ENCODE measurements at regions not wholly inside any gene's neighbourhood (a gene's known extent, or its start where the extent isn't known, plus 50 kb on each side); places are given as distances from the start of the nearest gene placed in this dataset.

DNA sequence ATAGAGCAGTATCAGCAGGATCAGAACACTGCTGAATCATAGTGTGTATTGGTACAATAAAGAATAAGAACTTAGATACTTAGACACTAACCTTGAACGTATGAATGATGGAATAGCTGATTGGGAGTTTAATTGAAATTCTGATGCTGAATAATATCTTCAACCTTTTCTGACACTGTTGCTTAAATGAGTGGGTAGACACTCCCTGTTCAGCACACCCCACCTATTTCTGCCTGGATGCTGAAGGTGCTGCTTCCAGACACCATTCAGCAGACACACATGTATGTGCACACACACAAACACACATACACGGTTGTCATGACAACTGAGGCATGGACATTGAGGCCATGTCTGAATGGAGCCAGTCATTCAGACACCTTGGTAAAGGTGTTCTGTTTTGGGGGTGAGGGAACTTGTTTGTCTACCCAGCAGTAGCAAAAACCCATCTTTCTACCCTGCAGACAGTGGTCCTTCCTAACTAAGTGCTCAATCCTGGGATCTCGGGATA lies 54.3 kb downstream of the TMEM215 start:
- DNase-seq (ENCODE audit: low read depth, low spot score) = no peak
- no peak overlapping the region for H3K4me3 ChIP-seq (ENCODE audit: low read length)

DNA sequence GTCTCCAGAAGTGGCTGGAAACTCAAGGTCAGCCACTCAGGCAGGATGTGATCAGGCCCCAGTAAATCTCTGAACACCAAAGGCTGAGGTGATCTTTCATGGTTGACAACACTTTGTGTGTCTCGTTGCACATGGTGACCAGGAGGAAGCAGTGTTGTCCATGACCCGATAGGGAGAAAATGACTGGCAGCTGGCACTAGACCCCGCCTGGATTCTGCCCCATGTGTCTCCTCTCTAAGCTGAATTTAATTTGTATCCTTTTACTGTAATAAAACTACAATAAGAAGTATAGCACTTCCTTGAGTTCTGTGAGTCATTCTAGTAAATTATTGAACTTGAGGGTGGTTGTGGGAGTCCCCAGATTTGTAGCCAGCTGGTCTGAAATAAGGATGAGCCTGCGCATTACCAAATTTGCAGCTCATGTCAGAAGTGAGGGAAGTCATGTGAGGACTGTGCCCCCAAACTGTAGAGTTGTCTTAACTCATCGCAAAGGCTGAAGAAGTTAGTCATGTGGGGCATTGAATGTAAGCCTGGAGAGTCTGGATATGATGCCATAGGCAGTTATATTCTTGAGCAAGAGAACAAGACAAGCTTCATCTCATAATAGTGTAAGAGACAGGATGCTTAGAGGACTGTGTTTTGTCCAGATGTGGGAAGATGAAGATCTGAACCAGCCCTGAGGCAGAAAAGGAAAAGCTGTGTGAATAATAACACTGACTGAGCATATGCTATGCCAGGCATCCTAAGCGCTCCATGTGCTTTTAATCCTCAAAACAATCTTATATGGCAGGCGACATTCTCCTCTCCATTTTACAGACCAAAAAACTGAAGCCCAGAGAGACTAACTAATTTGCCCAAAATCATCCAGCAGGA lies 55.9 kb downstream of the TMEM215 start:
- no peak for DNase-seq (ENCODE audit: low read depth, low spot score)
- no peak overlapping the region for H3K4me3 ChIP-seq (ENCODE audit: low read length)

DNA sequence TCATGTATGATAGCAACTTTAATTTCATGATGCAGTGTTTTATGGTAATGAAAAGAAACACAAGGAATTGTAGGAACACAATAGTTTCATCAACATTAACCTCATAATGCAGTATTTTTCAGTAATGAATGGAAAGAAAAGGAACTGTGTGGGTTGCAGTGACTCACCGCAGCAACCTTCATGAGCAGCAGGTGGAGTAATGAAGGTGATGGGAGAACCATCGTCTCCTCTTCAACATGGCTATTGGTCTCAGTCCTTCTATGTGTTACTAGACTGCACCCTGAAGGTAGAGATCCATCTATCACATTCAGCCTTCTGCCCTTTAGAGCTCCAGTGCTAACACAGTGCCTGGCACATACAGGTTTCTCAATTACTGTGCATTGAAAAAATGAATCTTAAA lies 58.0 kb downstream of the TMEM215 start:
- no peak for DNase-seq (ENCODE audit: low read depth, low spot score)

DNA sequence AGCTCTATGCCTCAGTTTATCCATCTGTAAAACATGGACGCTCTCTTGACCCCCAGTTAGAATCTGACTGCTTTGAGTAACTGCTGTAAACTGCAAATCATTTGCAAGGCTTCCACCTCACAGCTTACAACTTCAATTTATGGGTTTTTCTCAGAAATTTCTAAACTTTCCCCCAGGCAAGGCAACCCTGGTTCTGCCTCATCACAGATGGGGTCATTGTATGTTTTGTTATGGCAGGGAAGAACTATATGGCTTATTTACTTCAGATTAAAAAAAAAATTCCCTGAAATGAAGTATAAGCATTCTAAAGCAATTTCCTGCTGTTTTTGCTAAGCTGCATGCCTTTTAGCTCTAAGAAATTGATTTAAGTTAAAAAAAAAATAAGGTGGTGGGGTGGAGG lies 60.0 kb downstream of the TMEM215 start:
- no peak overlapping the region for H3K4me3 ChIP-seq (ENCODE audit: low read length)
- DNase-seq (ENCODE audit: low read depth, low spot score) = no peak

More for the DNA sequence above, 58.0 kb downstream of the TMEM215 start:
- no peak overlapping the region for H3K4me3 ChIP-seq (ENCODE audit: low read length)

DNA sequence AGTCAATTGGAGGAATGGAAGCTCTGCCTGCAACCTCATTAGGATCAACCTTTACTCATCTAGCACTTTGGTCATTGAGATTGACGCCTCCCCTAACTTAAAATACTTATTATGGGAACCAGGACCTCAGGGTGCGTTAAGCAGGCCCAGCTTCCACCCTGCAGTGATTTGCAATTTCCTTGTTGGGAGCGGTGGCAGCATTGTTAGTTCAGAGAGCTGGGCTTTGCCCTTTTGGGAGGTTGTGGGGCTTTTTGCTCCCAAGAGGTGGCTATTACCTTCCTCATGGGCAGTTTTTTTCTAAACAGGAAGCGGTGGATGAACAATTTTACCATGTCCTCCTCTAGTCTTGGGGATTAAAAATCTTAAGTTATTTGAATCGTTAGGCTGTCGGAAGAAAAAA lies 60.9 kb downstream of the TMEM215 start:
- DNase-seq (ENCODE audit: low read depth, low spot score) = no peak
- H3K4me3 ChIP-seq (ENCODE audit: low read length) = no peak overlapping the region

DNA sequence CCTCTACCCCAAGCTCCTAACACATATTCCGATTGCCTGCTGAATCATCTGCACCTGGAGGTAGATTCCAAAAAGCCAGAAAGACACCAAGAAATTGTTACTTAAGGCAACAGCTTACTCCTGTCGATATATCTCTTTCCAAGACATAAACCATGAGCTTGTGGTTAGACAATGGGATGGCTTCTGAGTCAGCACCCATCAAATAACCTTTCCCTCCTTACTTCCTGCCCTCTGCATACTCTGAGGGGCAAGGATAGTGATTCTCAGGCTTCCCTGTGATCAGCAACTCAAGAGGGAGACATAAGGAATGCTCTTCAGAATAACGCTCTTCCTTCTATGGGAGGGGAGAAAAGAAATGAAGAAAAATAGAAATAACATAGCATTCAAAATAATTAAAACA lies 70.9 kb downstream of the TMEM215 start:
- no peak for DNase-seq (ENCODE audit: low read depth, low spot score)
- H3K4me3 ChIP-seq (ENCODE audit: low read length) = no peak overlapping the region

DNA sequence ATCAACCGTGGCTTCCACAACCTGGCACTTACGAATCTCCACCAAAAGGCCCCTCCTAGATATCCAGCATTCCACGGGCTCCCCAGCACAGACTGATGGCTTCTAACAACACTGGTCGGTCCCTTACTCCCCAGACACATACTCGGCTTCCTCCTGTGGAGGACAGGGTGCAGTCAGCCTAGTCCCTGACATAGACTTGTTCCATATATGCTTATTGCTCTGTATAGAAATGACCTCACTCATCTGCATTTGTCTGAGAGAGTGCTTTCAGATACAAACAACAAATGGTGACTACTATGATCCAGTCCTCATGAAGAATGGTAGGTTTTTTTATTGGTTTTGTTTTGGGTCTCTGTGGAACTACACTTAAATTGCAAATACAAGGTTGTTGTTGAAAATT lies 72.4 kb downstream of the TMEM215 start:
- no peak for DNase-seq (ENCODE audit: low read depth, low spot score)
- no peak overlapping the region for H3K4me3 ChIP-seq (ENCODE audit: low read length)

DNA sequence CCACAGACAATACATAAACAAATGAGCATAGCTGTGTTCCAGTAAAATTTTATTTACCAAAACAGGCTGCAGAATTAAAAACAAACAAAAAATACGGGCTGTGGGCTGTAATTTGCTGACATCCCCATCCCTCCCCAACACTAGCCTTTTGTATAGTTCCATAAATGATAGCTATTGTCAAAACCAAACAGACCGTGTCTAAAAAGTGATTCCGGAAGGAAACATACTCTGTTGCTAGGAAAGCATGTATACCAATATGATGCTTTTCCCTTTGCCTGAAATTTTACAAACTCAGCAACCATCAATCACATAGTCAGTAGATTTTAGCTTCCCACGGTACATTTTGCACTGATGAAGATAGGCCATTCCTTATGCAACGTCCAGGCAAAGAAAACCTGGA lies 80.0 kb downstream of the TMEM215 start:
- DNase-seq (ENCODE audit: low read depth, low spot score) = no peak
- no peak overlapping the region for H3K4me3 ChIP-seq (ENCODE audit: low read length)

DNA sequence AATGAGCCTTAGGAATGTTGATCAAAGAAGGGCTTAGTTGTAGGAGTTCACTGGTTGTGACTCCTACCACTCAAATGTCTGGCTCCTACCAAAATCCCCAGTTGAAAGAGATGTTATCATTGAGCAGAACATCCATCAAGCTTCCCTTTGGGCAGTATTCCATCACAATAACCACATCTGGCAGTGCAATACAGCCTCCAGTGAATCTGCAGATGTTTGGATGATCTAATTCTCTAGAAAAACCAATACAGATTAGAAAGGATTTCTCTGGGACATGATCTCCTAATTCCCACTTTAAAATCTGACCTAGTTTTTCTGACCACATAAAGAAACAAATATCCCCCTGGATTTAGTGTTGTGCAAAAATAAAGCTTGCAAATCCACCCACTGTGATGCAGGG lies 81.6 kb downstream of the TMEM215 start:
- H3K4me3 ChIP-seq (ENCODE audit: low read length) = no peak overlapping the region
- no peak for DNase-seq (ENCODE audit: low read depth, low spot score)

DNA sequence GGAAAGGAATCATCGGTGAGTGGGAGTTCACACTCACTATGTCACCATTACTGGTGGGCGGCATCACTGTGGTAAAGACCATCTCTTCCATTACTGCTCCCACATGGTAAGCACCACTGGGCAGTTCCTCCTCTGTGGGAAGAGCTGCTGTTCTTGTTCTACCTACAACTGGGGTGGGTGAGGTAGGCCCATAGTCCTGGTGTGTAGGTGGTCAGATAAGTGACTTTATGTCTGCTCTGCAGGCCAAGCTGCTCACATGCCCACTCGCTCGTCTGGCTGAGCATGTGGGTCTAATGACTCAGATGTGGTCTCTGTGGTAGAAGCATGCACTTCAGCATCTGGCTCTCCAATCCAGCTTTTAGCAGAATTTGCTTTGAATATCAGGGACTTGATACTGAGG lies 82.9 kb downstream of the TMEM215 start:
- DNase-seq (ENCODE audit: low read depth, low spot score) = no peak
- H3K4me3 ChIP-seq (ENCODE audit: low read length) = no peak overlapping the region

DNA sequence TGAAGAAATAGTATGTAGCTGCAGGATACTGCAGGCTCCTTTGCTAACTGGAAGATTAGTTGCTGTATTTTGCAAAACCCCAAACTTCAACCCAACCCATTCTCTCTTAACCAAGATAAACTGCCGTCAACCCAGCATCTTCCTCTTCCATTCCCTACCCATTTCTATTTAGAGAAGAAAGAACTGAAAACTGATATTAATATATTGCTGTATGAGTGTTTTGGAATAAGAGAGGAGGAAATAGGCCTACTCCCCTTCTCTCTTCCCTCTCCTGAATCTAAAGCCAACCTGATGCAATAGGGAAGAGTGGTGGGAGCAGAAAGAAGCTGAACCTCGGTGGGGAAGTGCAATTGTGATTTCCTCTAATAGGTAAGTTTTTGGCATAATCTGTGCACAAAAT lies 83.7 kb downstream of the TMEM215 start:
- no peak overlapping the region for H3K4me3 ChIP-seq (ENCODE audit: low read length)
- DNase-seq (ENCODE audit: low read depth, low spot score) = no peak

DNA sequence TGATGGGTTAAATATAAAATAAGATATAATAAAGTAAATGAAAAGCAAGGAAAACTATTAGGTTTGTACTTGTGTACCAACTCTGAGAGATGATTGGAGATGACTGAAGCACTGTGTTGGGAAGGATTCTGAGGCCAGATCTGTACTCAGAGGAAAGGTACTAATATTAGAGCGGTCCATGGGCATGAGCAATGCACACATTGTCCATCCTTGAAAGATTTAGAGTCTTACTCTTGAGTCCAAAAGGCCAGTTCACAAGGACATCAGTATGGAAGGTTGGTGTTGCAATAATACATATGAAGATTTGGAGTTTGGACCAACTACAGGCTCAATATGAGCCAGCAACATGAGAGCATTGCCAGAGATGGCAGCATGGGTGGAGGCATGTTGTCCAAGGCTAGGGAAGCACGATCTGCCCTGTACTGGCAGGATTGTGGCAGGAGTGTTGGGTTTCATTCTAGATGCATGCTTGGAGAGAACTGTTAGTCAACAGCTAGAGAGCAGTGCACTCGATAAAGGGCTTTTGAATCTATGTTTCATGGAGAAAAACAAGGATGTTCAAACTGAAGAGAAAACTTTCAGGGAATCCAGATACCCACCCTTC lies 84.4 kb downstream of the TMEM215 start:
- no peak for DNase-seq (ENCODE audit: low read depth, low spot score)

DNA sequence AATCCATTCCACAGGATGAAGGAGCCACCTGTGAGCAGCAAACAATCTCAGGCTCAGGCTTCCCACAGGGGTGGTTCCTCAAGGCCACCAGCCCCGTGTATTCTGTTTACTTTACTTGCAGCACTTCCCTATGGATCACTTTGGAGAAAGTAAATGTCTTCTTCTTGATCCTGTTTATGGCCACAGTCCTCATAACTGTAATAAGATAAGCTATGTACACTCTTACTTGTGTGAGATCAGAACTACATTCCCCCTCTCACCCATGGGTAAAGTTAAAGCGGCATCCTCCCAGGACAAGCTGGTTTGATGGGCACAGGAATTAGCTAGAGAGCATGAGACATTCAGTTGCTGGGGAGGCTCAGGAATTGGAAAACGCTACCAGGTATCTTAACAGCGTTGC lies 86.1 kb downstream of the TMEM215 start:
- no peak overlapping the region for H3K4me3 ChIP-seq (ENCODE audit: low read length)
- no peak for DNase-seq (ENCODE audit: low read depth, low spot score)

More for the DNA sequence above, 84.4 kb downstream of the TMEM215 start:
- H3K4me3 ChIP-seq (ENCODE audit: low read length) = no peak overlapping the region

DNA sequence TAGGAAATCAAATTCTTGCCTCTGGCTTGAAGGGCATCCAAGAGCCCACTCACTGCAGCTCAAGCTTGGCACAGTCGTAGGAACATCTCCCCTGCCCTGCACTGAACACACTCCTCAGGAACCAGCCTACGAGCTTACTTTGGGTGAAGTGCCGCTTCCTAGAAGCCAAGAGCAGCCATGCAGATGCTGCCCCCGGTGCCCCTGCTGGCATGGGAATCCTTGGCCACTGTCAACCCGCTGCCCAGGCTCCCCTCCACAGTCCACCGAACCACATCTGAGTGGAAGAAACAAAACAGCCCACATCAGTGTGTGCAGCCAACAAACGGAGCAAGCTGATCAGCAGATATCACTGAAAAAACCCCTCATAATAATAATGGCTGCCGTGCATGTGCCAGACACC lies 89.8 kb downstream of the TMEM215 start:
- no peak for DNase-seq (ENCODE audit: low read depth, low spot score)
- H3K4me3 ChIP-seq (ENCODE audit: low read length) = no peak overlapping the region

DNA sequence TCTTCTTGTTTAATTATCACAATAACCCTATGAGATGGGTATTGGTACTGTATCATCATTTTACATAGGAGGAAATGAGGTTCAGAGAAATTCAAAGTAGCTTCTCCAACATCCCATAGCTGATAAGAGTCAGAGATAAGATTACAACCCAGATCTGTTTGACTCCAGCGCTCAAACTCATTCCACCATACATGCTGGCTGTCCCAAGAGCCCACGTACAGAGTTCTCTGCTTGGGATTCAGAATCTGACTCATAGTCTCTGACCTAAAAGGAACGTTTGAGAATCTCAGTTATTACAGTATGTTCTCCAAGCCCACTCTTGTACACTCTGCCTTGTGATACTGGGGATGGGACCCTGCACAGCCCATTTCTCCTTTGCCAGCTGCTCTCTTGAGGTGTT lies 90.2 kb downstream of the TMEM215 start:
- no peak overlapping the region for H3K4me3 ChIP-seq (ENCODE audit: low read length)
- DNase-seq (ENCODE audit: low read depth, low spot score) = no peak

DNA sequence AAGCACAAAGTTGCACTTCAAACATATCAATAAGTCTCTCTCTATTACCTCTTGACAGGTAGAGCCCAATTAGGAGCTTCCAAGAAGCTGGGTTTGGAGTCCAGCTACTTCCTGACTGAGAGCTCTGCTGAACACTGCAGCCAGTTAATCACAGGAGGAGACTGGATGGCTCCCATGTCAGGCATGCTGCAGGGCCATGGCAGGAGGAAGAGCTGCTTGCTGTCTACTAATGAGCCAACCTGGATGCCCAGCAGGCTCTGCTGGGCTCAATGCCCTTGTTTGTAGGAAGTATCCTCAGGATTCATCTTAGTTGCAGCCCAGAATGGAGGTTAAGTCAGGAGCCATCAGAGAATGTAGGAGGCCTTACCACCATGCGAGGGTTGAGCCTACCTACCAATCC lies 91.9 kb downstream of the TMEM215 start:
- no peak overlapping the region for H3K4me3 ChIP-seq (ENCODE audit: low read length)
- DNase-seq (ENCODE audit: low read depth, low spot score) = no peak

DNA sequence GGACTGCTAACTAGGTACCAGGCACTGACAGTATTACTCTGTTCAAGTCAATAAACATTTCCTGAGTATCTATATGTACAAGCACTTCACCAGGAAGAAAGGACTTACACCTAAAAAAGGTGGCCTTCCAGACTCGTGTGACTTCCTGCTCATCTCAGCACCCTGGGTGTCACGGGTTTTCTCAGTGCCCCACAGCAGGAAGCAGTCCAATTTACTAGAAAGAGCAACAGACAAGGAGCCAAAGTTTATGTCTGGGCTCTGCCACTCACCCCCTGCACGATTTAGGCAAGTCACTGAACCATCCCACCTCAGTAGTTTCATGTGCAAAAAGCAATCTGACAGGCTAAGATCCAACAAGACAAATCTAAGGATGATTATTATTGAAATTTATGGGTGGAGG lies 92.4 kb downstream of the TMEM215 start:
- no peak overlapping the region for H3K4me3 ChIP-seq (ENCODE audit: low read length)
- DNase-seq (ENCODE audit: low read depth, low spot score) = no peak

DNA sequence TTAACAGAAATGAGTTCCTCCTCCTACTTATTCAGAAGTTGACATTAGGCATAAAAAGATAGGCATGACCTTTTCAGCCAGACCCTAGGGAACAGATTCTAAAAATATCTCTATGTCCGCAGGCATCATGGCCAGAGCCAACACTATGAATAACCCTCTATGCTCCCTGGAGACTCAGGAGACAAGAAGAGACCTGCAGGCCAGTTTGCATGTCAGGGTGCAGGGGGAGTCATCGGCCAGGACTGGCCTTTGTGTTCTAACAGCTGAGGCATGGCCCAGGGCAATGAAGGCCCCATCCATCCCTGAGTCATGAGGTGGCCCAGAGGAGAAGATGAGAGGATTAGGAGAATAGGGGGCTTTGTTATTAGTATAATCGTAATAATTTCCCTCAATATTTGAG lies 93.8 kb downstream of the TMEM215 start:
- no peak overlapping the region for H3K4me3 ChIP-seq (ENCODE audit: low read length)
- no peak for DNase-seq (ENCODE audit: low read depth, low spot score)

DNA sequence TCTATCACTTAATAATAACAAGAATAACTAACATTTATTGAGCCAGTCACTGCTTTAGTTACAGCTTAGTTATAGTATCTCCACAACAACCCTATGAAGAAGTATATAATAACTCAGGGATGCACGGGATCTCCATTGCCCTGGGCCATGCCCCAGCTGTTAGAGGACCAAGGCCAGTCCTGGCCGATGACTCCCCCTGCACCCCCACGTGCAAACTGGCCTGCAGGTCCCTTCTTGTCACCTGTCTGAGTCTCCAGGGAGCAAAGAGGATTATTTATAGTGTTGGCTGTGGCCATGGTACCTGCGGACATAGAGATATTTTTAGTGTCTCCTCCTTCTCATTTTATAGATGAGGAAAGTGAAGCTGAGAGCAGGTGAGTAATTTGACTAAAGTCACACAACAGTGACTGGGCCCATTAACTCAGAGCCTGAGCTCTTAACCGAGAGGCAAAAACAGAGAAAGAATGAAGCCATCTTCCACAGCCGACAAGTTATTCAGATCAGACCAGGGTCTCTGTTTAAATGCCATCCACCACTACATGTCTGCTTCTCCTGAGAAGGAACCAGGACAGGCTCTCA lies 94.4 kb downstream of the TMEM215 start:
- H3K4me3 ChIP-seq (ENCODE audit: low read length) = no peak overlapping the region
- DNase-seq (ENCODE audit: low read depth, low spot score) = no peak

DNA sequence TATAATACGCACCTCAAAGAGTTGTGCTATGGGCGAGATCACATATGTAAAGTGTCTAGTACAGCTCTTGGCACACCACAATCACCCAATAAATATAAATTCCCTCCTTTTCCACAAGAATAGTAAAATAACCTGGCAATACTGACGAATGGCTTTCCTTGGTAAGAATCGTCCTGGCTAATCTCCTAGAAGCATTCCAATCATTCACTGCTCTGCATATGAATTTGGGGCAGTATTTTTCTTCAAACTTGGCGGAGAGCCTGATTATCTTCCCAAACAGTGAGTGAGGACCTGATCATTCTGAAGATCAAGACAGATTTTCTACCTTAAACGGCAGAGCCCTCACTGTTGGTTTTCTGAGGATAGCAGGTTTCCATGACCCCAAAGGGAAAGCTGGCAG lies 96.0 kb downstream of the TMEM215 start:
- H3K4me3 ChIP-seq (ENCODE audit: low read length) = no peak overlapping the region

More for the DNA sequence above, 96.0 kb downstream of the TMEM215 start:
- no peak for DNase-seq (ENCODE audit: low read depth, low spot score)
